ENCODE measurements at regions not wholly inside any gene's neighbourhood (a gene's known extent, or its start where the extent isn't known, plus 50 kb on each side); places are given as distances from the start of the nearest gene placed in this dataset.
"Not testable (repeated sequence)": the region's sequence is repeated elsewhere in the genome, so short reads cannot be mapped to it uniquely, and the experiment has no call there.

DNA sequence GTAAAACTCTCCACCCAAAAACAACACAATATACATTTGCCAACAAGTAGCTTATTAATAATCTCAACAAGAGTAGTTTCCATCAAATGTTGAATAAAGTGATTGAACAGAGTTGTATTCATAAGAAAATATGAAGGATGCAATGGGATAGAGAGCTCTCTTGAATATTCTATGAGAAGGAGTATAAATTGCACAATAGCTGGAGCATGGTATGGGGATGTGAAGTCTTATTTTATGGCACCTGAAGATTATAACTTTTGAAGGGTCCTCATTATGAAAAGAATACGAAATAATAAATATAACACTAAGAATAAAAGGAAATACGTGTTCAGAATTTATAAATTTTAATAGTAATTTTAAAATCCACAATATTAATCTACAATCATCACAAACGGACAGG lies 1415.1 kb downstream of the KCNT2 start:
- peaks cover 5% of the 10 kb centered on the region for H3K4me1 Mint-ChIP-seq
- DNase-seq (ENCODE audit: low spot score in 2 of 2) (no peak), ATAC-seq (replicated peaks; ENCODE audit: extremely low read depth, poor library complexity, severe bottlenecking) (no peak)
- H3K27me3 Mint-ChIP-seq = no peaks in the 10 kb centered on the region
- H3K27ac Mint-ChIP-seq (ENCODE audit: low read depth) = no peak overlapping the region
- H3K36me3 Mint-ChIP-seq (ENCODE audit: insufficient read depth) = no peaks in the 10 kb centered on the region
- H3K4me3 Mint-ChIP-seq = no peak overlapping the region
- no peaks in the 10 kb centered on the region for H3K9me3 Mint-ChIP-seq

DNA sequence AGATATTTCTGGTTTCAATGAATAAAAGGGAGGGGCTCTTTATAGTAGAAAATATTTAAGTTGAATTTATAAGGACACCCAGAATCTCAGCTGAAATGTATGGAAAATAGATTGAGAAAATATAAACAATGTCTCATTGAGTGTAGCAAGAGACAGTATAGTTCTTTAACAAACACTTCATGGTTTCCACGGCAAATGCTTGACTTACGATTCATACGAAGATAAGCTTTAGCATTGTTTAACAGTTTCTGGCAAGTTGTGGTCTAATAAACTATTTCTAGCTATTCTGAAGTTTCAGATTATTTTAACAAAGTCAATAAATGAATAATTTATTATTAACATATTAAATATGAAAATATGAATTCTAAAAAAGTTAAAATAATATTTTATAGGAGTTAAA lies 1419.4 kb downstream of the KCNT2 start:
- no peaks in the 10 kb centered on the region for H3K36me3 Mint-ChIP-seq (ENCODE audit: insufficient read depth)
- H3K4me1 Mint-ChIP-seq = no peaks in the 10 kb centered on the region
- DNase-seq (ENCODE audit: low spot score in 2 of 2) (no peak), ATAC-seq (replicated peaks; ENCODE audit: extremely low read depth, poor library complexity, severe bottlenecking) (no peak)
- H3K27ac Mint-ChIP-seq (ENCODE audit: low read depth) = no peak overlapping the region
- no peaks in the 10 kb centered on the region for H3K27me3 Mint-ChIP-seq
- H3K4me3 Mint-ChIP-seq = no peak overlapping the region
- H3K9me3 Mint-ChIP-seq = no peaks in the 10 kb centered on the region

GRCh38 chr1:195186544-195186943 lies 1421.7 kb downstream of the KCNT2 start:
- H3K27ac Mint-ChIP-seq (ENCODE audit: low read depth) = no peak overlapping the region

GRCh38 chr1:195185736-195186135 lies 1422.5 kb downstream of the KCNT2 start:
- Mint-ChIP-seq H3K27ac (ENCODE audit: low read depth) (no peak overlapping the region), H3K4me1 (no peaks in the 10 kb centered on the region), H3K4me3 (no peak overlapping the region), H3K36me3 (ENCODE audit: insufficient read depth) (no peaks in the 10 kb centered on the region), H3K9me3 (peaks cover 5% of the 10 kb centered on the region), H3K27me3 (no peaks in the 10 kb centered on the region)
- no peak for ATAC-seq (replicated peaks; ENCODE audit: extremely low read depth, poor library complexity, severe bottlenecking)
- no peak for DNase-seq (ENCODE audit: low spot score in 2 of 2)

More at GRCh38 chr1:195186544-195186943, 1421.7 kb downstream of the KCNT2 start:
- Mint-ChIP-seq H3K4me3 (no peak overlapping the region), H3K4me1 (no peaks in the 10 kb centered on the region), H3K27me3 (no peaks in the 10 kb centered on the region), H3K9me3 (no peaks in the 10 kb centered on the region), H3K36me3 (ENCODE audit: insufficient read depth) (no peaks in the 10 kb centered on the region)
- no peak for ATAC-seq (replicated peaks; ENCODE audit: extremely low read depth, poor library complexity, severe bottlenecking)
- DNase-seq (ENCODE audit: low spot score in 2 of 2) = no peak

DNA sequence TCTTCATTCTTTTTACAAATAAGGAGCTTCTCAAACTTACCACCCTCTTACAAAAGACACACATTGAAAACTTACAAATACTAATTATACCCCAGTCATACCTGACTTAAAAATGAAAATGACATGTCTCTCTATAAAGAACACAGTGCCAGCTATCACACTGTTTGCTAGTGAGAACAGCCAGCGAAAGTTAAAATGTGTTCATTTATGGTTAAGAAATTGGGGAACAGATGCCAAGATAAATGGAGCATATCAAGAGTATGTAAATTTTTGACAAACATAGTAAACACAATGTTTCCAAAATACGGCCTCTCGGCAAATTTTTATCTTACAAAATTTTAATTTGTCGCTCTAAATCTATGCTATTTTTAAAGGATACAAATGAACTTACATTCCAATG lies 1422.9 kb downstream of the KCNT2 start:
- ATAC-seq (replicated peaks; ENCODE audit: extremely low read depth, poor library complexity, severe bottlenecking) = no peak
- no peaks in the 10 kb centered on the region for H3K36me3 Mint-ChIP-seq (ENCODE audit: insufficient read depth)

GRCh38 chr1:195173753-195174152 lies 1434.5 kb downstream of the KCNT2 start:
- no peaks in the 10 kb centered on the region for H3K27me3 Mint-ChIP-seq

More for the DNA sequence above, 1422.9 kb downstream of the KCNT2 start:
- Mint-ChIP-seq H3K27ac (ENCODE audit: low read depth) (no peak overlapping the region), H3K27me3 (no peaks in the 10 kb centered on the region), H3K4me1 (no peaks in the 10 kb centered on the region), H3K4me3 (no peak overlapping the region), H3K9me3 (peaks cover 10% of the 10 kb centered on the region)
- DNase-seq (ENCODE audit: low spot score in 2 of 2) = no peak

GRCh38 chr1:195159795-195160194 lies 1448.4 kb downstream of the KCNT2 start:
- H3K27me3 Mint-ChIP-seq; H3K36me3 Mint-ChIP-seq (ENCODE audit: insufficient read depth); ATAC-seq (replicated peaks; ENCODE audit: extremely low read depth, poor library complexity, severe bottlenecking); H3K4me3 Mint-ChIP-seq; H3K4me1 Mint-ChIP-seq; DNase-seq (ENCODE audit: low spot score in 2 of 2); H3K9me3 Mint-ChIP-seq: not testable (repeated sequence)
- peak overlapping the region; percentile 37 for H3K27ac Mint-ChIP-seq (ENCODE audit: low read depth)

More at GRCh38 chr1:195173753-195174152, 1434.5 kb downstream of the KCNT2 start:
- no peak overlapping the region for H3K4me3 Mint-ChIP-seq
- H3K9me3 Mint-ChIP-seq = peaks cover 6% of the 10 kb centered on the region
- no peak overlapping the region for H3K27ac Mint-ChIP-seq (ENCODE audit: low read depth)
- DNase-seq (ENCODE audit: low spot score in 2 of 2) = no peak
- no peaks in the 10 kb centered on the region for H3K4me1 Mint-ChIP-seq
- no peak for ATAC-seq (replicated peaks; ENCODE audit: extremely low read depth, poor library complexity, severe bottlenecking)
- no peaks in the 10 kb centered on the region for H3K36me3 Mint-ChIP-seq (ENCODE audit: insufficient read depth)

DNA sequence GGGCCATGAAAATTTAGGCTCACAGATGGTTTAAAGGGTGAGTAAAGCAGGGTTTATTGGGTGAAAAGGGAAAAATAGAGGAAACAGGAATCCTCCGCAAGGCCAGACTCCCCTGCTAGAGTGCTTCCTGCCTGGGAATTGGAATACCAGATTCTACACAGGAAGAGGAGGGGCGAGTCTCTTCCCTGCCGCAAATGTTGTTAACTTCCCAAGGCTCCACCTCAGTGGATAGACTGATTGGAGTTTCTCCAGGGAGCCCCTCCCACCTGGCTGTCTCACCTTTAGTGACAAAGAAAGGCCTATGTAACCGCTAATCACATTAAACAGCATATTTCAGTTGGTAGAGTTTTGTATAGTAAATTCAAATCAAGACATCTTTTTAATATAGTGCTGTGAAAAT lies 1450.1 kb downstream of the KCNT2 start:
- Mint-ChIP-seq H3K27me3 (no peaks in the 10 kb centered on the region), H3K9me3 (no peaks in the 10 kb centered on the region)
- ATAC-seq (replicated peaks; ENCODE audit: extremely low read depth, poor library complexity, severe bottlenecking) = no peak

GRCh38 chr1:195153107-195153506 lies 1455.1 kb downstream of the KCNT2 start:
- Mint-ChIP-seq H3K27ac (ENCODE audit: low read depth) (no peak overlapping the region), H3K4me3 (no peak overlapping the region), H3K4me1 (no peaks in the 10 kb centered on the region), H3K9me3 (no peaks in the 10 kb centered on the region), H3K27me3 (no peaks in the 10 kb centered on the region), H3K36me3 (ENCODE audit: insufficient read depth) (no peaks in the 10 kb centered on the region)
- ATAC-seq (replicated peaks; ENCODE audit: extremely low read depth, poor library complexity, severe bottlenecking) (no peak), DNase-seq (ENCODE audit: low spot score in 2 of 2) (no peak)

More for the DNA sequence above, 1450.1 kb downstream of the KCNT2 start:
- Mint-ChIP-seq H3K36me3 (ENCODE audit: insufficient read depth) (no peaks in the 10 kb centered on the region), H3K4me1 (no peaks in the 10 kb centered on the region), H3K4me3 (no peak overlapping the region), H3K27ac (ENCODE audit: low read depth) (no peak overlapping the region)
- no peak for DNase-seq (ENCODE audit: low spot score in 2 of 2)

DNA sequence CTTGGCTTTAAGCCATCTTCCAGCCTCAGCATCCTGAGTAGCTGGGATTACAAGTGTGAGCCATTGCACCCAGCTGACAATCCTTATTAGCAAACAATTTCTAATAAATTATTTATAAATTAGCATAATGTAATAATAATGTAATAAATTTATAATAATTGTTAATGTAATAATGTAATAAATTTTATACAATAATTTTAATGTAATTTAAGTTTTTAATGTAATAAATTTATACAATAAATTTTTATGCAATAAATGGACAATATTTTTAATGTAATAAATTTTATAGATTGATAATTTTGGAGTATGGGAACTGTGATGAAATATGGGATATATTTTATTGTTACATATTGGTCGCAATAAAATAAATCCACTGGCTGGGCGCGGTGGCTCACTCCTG lies 1457.5 kb downstream of the KCNT2 start:
- ATAC-seq (replicated peaks; ENCODE audit: extremely low read depth, poor library complexity, severe bottlenecking) (no peak), DNase-seq (ENCODE audit: low spot score in 2 of 2) (no peak)
- H3K9me3 Mint-ChIP-seq = no peaks in the 10 kb centered on the region
- no peaks in the 10 kb centered on the region for H3K27me3 Mint-ChIP-seq
- no peaks in the 10 kb centered on the region for H3K36me3 Mint-ChIP-seq (ENCODE audit: insufficient read depth)
- no peak overlapping the region for H3K4me3 Mint-ChIP-seq
- H3K27ac Mint-ChIP-seq (ENCODE audit: low read depth) = no peak overlapping the region
- no peaks in the 10 kb centered on the region for H3K4me1 Mint-ChIP-seq

DNA sequence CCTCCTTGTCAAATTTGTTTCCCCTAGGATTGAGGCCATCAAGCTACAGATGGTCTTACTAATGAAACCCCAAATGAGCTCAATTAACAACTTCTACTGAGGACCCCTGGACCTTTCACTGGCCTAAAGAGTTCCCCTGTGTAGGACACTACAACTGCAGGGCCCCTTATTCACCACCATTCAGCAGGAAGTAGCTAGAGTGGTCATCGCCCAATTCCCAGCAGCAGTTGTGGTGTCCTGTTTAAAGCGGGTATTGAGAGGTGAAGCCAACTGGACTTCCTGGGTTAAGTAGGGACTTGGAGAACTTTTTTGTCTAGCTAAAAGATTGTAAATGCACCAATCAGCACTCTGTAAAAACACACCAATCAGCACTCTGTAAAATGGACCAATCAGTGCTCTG lies 1466.9 kb downstream of the KCNT2 start:
- Mint-ChIP-seq H3K4me1 (no peaks in the 10 kb centered on the region), H3K27ac (ENCODE audit: low read depth) (no peak overlapping the region)

GRCh38 chr1:195130598-195130997 lies 1477.6 kb downstream of the KCNT2 start:
- Mint-ChIP-seq H3K4me3 (no peak overlapping the region), H3K27ac (ENCODE audit: low read depth) (no peak overlapping the region), H3K9me3 (peaks cover 12% of the 10 kb centered on the region), H3K36me3 (ENCODE audit: insufficient read depth) (no peaks in the 10 kb centered on the region), H3K27me3 (no peaks in the 10 kb centered on the region), H3K4me1 (no peaks in the 10 kb centered on the region)
- DNase-seq (ENCODE audit: low spot score in 2 of 2) (no peak), ATAC-seq (replicated peaks; ENCODE audit: extremely low read depth, poor library complexity, severe bottlenecking) (no peak)

More for the DNA sequence above, 1466.9 kb downstream of the KCNT2 start:
- Mint-ChIP-seq H3K36me3 (ENCODE audit: insufficient read depth) (no peaks in the 10 kb centered on the region), H3K9me3 (peaks cover 16% of the 10 kb centered on the region), H3K4me3 (no peak overlapping the region), H3K27me3 (no peaks in the 10 kb centered on the region)
- ATAC-seq (replicated peaks; ENCODE audit: extremely low read depth, poor library complexity, severe bottlenecking) = no peak
- no peak for DNase-seq (ENCODE audit: low spot score in 2 of 2)

- no peaks in the 10 kb centered on the region for H3K27me3 Mint-ChIP-seq
Measured at GRCh38 chr1:195122497-195122896, 1485.7 kb downstream of the KCNT2 start.

DNA sequence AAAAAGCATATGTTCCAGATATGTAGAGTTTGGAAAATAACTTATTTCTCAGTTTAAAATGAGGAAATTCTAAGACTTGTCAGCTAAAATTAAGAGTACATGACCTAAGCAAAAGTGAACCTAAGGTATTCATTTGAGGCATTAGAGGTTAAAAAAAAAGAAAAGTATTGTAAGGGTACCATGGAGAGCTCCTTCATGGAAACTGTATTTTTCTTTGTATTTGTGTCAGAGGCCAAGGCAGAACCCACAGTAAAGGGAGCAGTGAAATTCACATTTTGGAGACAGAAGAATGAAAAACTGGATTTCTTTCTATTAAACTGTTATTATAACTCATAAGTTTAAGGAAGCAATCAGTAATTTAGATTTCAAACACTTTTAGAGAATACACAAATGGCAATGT lies 1494.8 kb downstream of the KCNT2 start:
- no peaks in the 10 kb centered on the region for H3K36me3 Mint-ChIP-seq (ENCODE audit: insufficient read depth)
- DNase-seq (ENCODE audit: low spot score in 2 of 2) (no peak), ATAC-seq (replicated peaks; ENCODE audit: extremely low read depth, poor library complexity, severe bottlenecking) (no peak)
- no peaks in the 10 kb centered on the region for H3K27me3 Mint-ChIP-seq
- no peaks in the 10 kb centered on the region for H3K4me1 Mint-ChIP-seq
- H3K27ac Mint-ChIP-seq (ENCODE audit: low read depth) = no peak overlapping the region
- no peak overlapping the region for H3K4me3 Mint-ChIP-seq
- H3K9me3 Mint-ChIP-seq = peaks cover 4% of the 10 kb centered on the region

More at GRCh38 chr1:195122497-195122896, 1485.7 kb downstream of the KCNT2 start:
- Mint-ChIP-seq H3K4me1 (no peaks in the 10 kb centered on the region), H3K9me3 (no peaks in the 10 kb centered on the region), H3K27ac (ENCODE audit: low read depth) (no peak overlapping the region), H3K4me3 (no peak overlapping the region), H3K36me3 (ENCODE audit: insufficient read depth) (no peaks in the 10 kb centered on the region)
- DNase-seq (ENCODE audit: low spot score in 2 of 2) = no peak
- no peak for ATAC-seq (replicated peaks; ENCODE audit: extremely low read depth, poor library complexity, severe bottlenecking)
